ENCODE measurements at regions not wholly inside any gene's neighbourhood (a gene's known extent, or its start where the extent isn't known, plus 50 kb on each side); places are given as distances from the start of the nearest gene placed in this dataset.

GRCh38 chr2:128605421-128605820 is 286.8 kb upstream of the HS6ST1 start:
- TF ChIP-seq E2F4 (CRISPR knock-in tag; IDR thresholded peaks at IDR 0.05; ENCODE audit: borderline replicate concordance, low read depth) (no peak), TEAD1 (CRISPR knock-in tag; IDR thresholded peaks at IDR 0.05) (no peak), JAZF1 (CRISPR knock-in tag; IDR thresholded peaks at IDR 0.05) (no peak), OVOL2 (CRISPR knock-in tag; IDR thresholded peaks at IDR 0.05; ENCODE audit: borderline replicate concordance) (no peak), ATF1 (CRISPR knock-in tag; IDR thresholded peaks at IDR 0.05) (no peak), PRRX2 (CRISPR knock-in tag; IDR thresholded peaks at IDR 0.05) (no peak), IRF1 (CRISPR knock-in tag; IDR thresholded peaks at IDR 0.05) (no peak), AR (CRISPR knock-in tag; IDR thresholded peaks at IDR 0.05) (no peak), NR3C1 (CRISPR knock-in tag; conservative IDR thresholded peaks at IDR 0.05; ENCODE audit: low read depth) (no peak), NFATC4 (CRISPR knock-in tag; IDR thresholded peaks at IDR 0.05) (no peak), PRDM15 (CRISPR knock-in tag; IDR thresholded peaks at IDR 0.05) (no peak), FOXP4 (CRISPR knock-in tag; IDR thresholded peaks at IDR 0.05) (no peak), ZNF281 (CRISPR knock-in tag; IDR thresholded peaks at IDR 0.05) (no peak), ZNF232 (CRISPR knock-in tag; IDR thresholded peaks at IDR 0.05) (no peak), MLX (CRISPR knock-in tag; IDR thresholded peaks at IDR 0.05) (no peak), JUN (CRISPR knock-in tag; IDR thresholded peaks at IDR 0.05) (no peak), ESRRA (CRISPR knock-in tag; IDR thresholded peaks at IDR 0.05; ENCODE audit: borderline replicate concordance) (no peak)
- Mint-ChIP-seq H3K27me3 (ENCODE audit: low read depth) (no peaks in the 10 kb centered on the region), H3K36me3 (no peaks in the 10 kb centered on the region), H3K9me3 (no peaks in the 10 kb centered on the region), H3K4me3 (no peak overlapping the region), H3K27ac (no peak overlapping the region), H3K4me1 (peaks cover 9% of the 10 kb centered on the region; the same call in 1 of the 2 replicates)
- DNase-seq (ENCODE audit: low spot score) (no peak), ATAC-seq (no peak)
- ChIA-PET POLR2A (no interaction called here), CTCF (no interaction called here)
